H9 (cell line): ENCODE measurements at regions not wholly inside any gene's neighbourhood (a gene's known extent, or its start where the extent isn't known, plus 50 kb on each side); places are given as distances from the start of the nearest gene placed in this dataset.

Experiments used
- DNase-seq: peaks from one replicate; pipeline ENCODE4 v3.0.0-alpha.2; 2017
- H2AFZ ChIP-seq: one replicate; pipeline ENCODE4 v1.6.1; 2013; ENCODE audit warnings: mild to moderate bottlenecking, low read length, control low read depth, moderate library complexity
- H2AK5ac ChIP-seq: 2 replicates; pipeline ENCODE4 v1.6.1; 2013; ENCODE audit warnings: low read length, control low read depth, mixed read lengths; ENCODE audit not compliant: insufficient read length
- H2BK120ac ChIP-seq: one replicate; pipeline ENCODE4 v1.6.1; 2013; ENCODE audit warnings: low read depth, mild to moderate bottlenecking, low read length, control low read depth, inconsistent platforms; ENCODE audit not compliant: poor library complexity, severe bottlenecking
- H2BK12ac ChIP-seq: 2 replicates; pipeline ENCODE4 v1.6.1; 2013; ENCODE audit warnings: low read length, control low read depth, mixed read lengths, low read depth; ENCODE audit not compliant: insufficient read length
- H2BK15ac ChIP-seq: 2 replicates; pipeline ENCODE4 v1.6.1; 2013; ENCODE audit warnings: low read depth, low read length, control low read depth
- H2BK20ac ChIP-seq: one replicate; pipeline ENCODE4 v1.6.1; 2013; ENCODE audit warnings: low read depth, mild to moderate bottlenecking, low read length, control low read depth, inconsistent platforms; ENCODE audit not compliant: poor library complexity, severe bottlenecking
- H2BK5ac ChIP-seq: 2 replicates; pipeline ENCODE4 v1.6.1; 2013; ENCODE audit warnings: low read length, control low read depth, mixed read lengths; ENCODE audit not compliant: insufficient read length
- H3K14ac ChIP-seq: 2 replicates; pipeline ENCODE4 v1.6.1; 2013; ENCODE audit warnings: low read length, control low read depth; ENCODE audit not compliant: insufficient read depth
- H3K18ac ChIP-seq: 2 replicates; pipeline ENCODE4 v1.6.1; 2013; ENCODE audit warnings: low read depth, mild to moderate bottlenecking, mixed read lengths, low read length, control low read depth; ENCODE audit not compliant: insufficient read length
- H3K23ac ChIP-seq: 2 replicates; pipeline ENCODE4 v1.6.1; 2013; ENCODE audit warnings: low read length, control low read depth, mixed read lengths, low read depth; ENCODE audit not compliant: insufficient read length
- H3K23me2 ChIP-seq: 2 replicates; pipeline ENCODE4 v1.6.1; 2013; ENCODE audit warnings: low read depth, mild to moderate bottlenecking, mixed read lengths, low read length, control low read depth; ENCODE audit not compliant: insufficient read length, poor library complexity, severe bottlenecking
- H3K27ac ChIP-seq: 2 replicates; pipeline ENCODE4 v1.5.1; 2013; ENCODE audit warnings: low read length, control low read depth, mixed read lengths, low read depth; ENCODE audit not compliant: insufficient read length
- H3K27me3 ChIP-seq: 2 replicates; pipeline ENCODE4 v1.6.1; 2013; ENCODE audit warnings: low read length, control low read depth, inconsistent platforms; ENCODE audit not compliant: insufficient read depth
- H3K4ac ChIP-seq: 2 replicates; pipeline ENCODE4 v1.6.1; 2013; ENCODE audit warnings: low read depth, mild to moderate bottlenecking, control low read depth, inconsistent platforms, low read length, moderate library complexity
- H3K4me1 ChIP-seq: 2 replicates; pipeline ENCODE4 v1.6.1; 2013; ENCODE audit warnings: low read length, control low read depth, inconsistent platforms; ENCODE audit not compliant: insufficient read depth
- H3K4me2 ChIP-seq: 2 replicates; pipeline ENCODE4 v1.6.1; 2013; ENCODE audit warnings: low read length, control low read depth, mixed read lengths; ENCODE audit not compliant: insufficient read length, insufficient read depth
- H3K56ac ChIP-seq: 2 replicates; pipeline ENCODE4 v1.6.1; 2013; ENCODE audit warnings: low read depth, mild to moderate bottlenecking, mixed read lengths, low read length, control low read depth; ENCODE audit not compliant: insufficient read length
- H3K79me1 ChIP-seq: 2 replicates; pipeline ENCODE4 v1.6.1; 2013; ENCODE audit warnings: low read depth, mild to moderate bottlenecking, moderate library complexity, low read length, control low read depth, inconsistent platforms; ENCODE audit not compliant: insufficient read depth, poor library complexity, severe bottlenecking
- H3K79me2 ChIP-seq: 2 replicates; pipeline ENCODE4 v1.6.1; 2013; ENCODE audit warnings: low read length, control low read depth, inconsistent platforms; ENCODE audit not compliant: insufficient read depth
- H3K9ac ChIP-seq: 2 replicates; pipeline ENCODE4 v1.6.1; 2013; ENCODE audit warnings: low read length, control low read depth, mixed read lengths; ENCODE audit not compliant: insufficient read length; ENCODE audit errors: extremely low read depth
- H3K9me3 ChIP-seq: one replicate; pipeline ENCODE4 v1.6.1; 2013; ENCODE audit warnings: low read depth, low read length, inconsistent platforms; ENCODE audit not compliant: control insufficient read depth
- H3T11ph ChIP-seq: one replicate; pipeline ENCODE4 v1.6.1; 2013; ENCODE audit warnings: mild to moderate bottlenecking, low read length, control low read depth, inconsistent platforms
- H4K20me1 ChIP-seq: one replicate; pipeline ENCODE4 v1.6.1; 2013; ENCODE audit not compliant: control insufficient read depth, insufficient read length, insufficient read depth
- H4K5ac ChIP-seq: 2 replicates; pipeline ENCODE4 v1.6.1; 2013; ENCODE audit warnings: low read depth, mild to moderate bottlenecking, mixed read lengths, low read length, control low read depth; ENCODE audit not compliant: insufficient read length
- H4K8ac ChIP-seq: replicated peaks from 2 replicates; pipeline ENCODE4 v1.6.1; 2013; ENCODE audit warnings: low read length, control low read depth, mixed read lengths, low read depth; ENCODE audit not compliant: insufficient read length
- H4K91ac ChIP-seq: 2 replicates; pipeline ENCODE4 v1.6.1; 2013; ENCODE audit warnings: low read depth, mild to moderate bottlenecking, moderate library complexity, mixed read lengths, low read length, control low read depth; ENCODE audit not compliant: insufficient read length
- H3K27ac Mint-ChIP-seq, 3 experiments: 2 replicates in 2 of 3; 3 replicates in 1 of 3; pipeline ENCODE4 v1.8.0; 2020 to 2021; ENCODE audit warnings: mixed read lengths in 3 of 3, mild to moderate bottlenecking in 1 of 3, moderate library complexity in 1 of 3
- H3K27me3 Mint-ChIP-seq: 2 replicates; pipeline ENCODE4 v1.8.0; 2021; ENCODE audit warnings: low read depth, mild to moderate bottlenecking, moderate library complexity, mixed read lengths
- H3K36me3 Mint-ChIP-seq, 3 experiments: 2 replicates in 2 of 3; 3 replicates in 1 of 3; pipeline ENCODE4 v1.8.0; 2020 to 2021; ENCODE audit warnings: low read depth in 3 of 3, mixed read lengths in 3 of 3; ENCODE audit not compliant: insufficient read depth in 1 of 3
- H3K4me1 Mint-ChIP-seq, 2 experiments: 2 replicates each; pipeline ENCODE4 v1.8.0; 2020; ENCODE audit warnings: mixed read lengths in 2 of 2
- H3K4me3 Mint-ChIP-seq, 2 experiments: 2 replicates in 1 of 2; 3 replicates in 1 of 2; pipeline ENCODE4 v1.8.0; 2020 to 2021; ENCODE audit warnings: mild to moderate bottlenecking in 2 of 2, mixed read lengths in 2 of 2, moderate library complexity in 1 of 2
- H3K9me3 Mint-ChIP-seq, 2 experiments: 2 replicates in 1 of 2; 3 replicates in 1 of 2; pipeline ENCODE4 v1.8.0; 2020; ENCODE audit warnings: mild to moderate bottlenecking in 2 of 2, mixed read lengths in 2 of 2, moderate library complexity in 1 of 2
- CTCF ChIP-seq: fragments of 200-600 bp; sonication (generic); conservative IDR thresholded peaks from 3 replicates; pipeline ENCODE4 v1.8.0; 2021; ENCODE audit warnings: antibody characterized with exemption, mild to moderate bottlenecking
- WGBS: extraction: QIAGEN DNeasy Blood & Tissue Kit; methylation state at CpG from one replicate; pipeline ENCODE4 v1.1.7; 2013; ENCODE audit warnings: missing lambda C conversion rate, low lambda C conversion rate, mixed read lengths; ENCODE audit not compliant: insufficient read length; ENCODE audit errors: extremely low coverage; 5-methylcytosine and 5-hydroxymethylcytosine counted together

- Histone ChIP-seq H3T11ph (no peak overlapping the region), H3K9me3 (no peaks in the 10 kb centered on the region), H2BK20ac (no peak overlapping the region), H3K18ac (no peak overlapping the region), H3K9ac (no peak overlapping the region), H2BK5ac (no peak overlapping the region), H2BK12ac (no peak overlapping the region), H3K79me1 (no peaks in the 10 kb centered on the region), H3K4me2 (no peak overlapping the region), H3K4ac (no peak overlapping the region), H4K8ac (no peak overlapping the region), H2AK5ac (no peak overlapping the region), H4K91ac (no peak overlapping the region), H3K56ac (no peak overlapping the region), H3K4me1 (no peaks in the 10 kb centered on the region), H3K14ac (no peak overlapping the region), H3K27me3 (no peaks in the 10 kb centered on the region), H3K23ac (no peak overlapping the region), H4K20me1 (no peaks in the 10 kb centered on the region), H2AFZ (no peak overlapping the region), H3K23me2 (no peaks in the 10 kb centered on the region), H3K79me2 (no peaks in the 10 kb centered on the region; the same call in 1 of the 2 replicates), H2BK15ac (no peak overlapping the region), H3K27ac (no peak overlapping the region), H2BK120ac (no peak overlapping the region), H4K5ac (no peak overlapping the region)
- DNase-seq = no peak
- H3K4me3 Mint-ChIP-seq = no peak overlapping the region
- H3K27me3 Mint-ChIP-seq = no peaks in the 10 kb centered on the region
- no peaks in the 10 kb centered on the region for H3K4me1 Mint-ChIP-seq
- H3K36me3 Mint-ChIP-seq = no peaks in the 10 kb centered on the region
- TF ChIP-seq CTCF = no peak
- no CpG with 5 or more reads among the region's 2 CpGs for WGBS
- H3K9me3 Mint-ChIP-seq = peaks cover 0 to 3% of the 10 kb centered on the region in 2 experiments; a peak in 2 of 5 replicates
- H3K27ac Mint-ChIP-seq = 0 out of 7 replicates have a peak overlapping the region, but pooled peaks of 1 of the 3 experiments have one; percentile 14
Measured at GRCh38 chr5:57863661-57864060, 381.1 kb upstream of the ACTBL2 start.
